Left forelimb (tissue), 1 donor: ENCODE measurements at regions not wholly inside any gene's neighbourhood (a gene's known extent, or its start where the extent isn't known, plus 50 kb on each side); places are given as distances from the start of the nearest gene placed in this dataset.

ENCODE experiments used
- DNase-seq: peaks from one replicate; pipeline ENCODE4 v3.0.0-alpha.2; 2018; ENCODE audit warnings: low spot score

DNA sequence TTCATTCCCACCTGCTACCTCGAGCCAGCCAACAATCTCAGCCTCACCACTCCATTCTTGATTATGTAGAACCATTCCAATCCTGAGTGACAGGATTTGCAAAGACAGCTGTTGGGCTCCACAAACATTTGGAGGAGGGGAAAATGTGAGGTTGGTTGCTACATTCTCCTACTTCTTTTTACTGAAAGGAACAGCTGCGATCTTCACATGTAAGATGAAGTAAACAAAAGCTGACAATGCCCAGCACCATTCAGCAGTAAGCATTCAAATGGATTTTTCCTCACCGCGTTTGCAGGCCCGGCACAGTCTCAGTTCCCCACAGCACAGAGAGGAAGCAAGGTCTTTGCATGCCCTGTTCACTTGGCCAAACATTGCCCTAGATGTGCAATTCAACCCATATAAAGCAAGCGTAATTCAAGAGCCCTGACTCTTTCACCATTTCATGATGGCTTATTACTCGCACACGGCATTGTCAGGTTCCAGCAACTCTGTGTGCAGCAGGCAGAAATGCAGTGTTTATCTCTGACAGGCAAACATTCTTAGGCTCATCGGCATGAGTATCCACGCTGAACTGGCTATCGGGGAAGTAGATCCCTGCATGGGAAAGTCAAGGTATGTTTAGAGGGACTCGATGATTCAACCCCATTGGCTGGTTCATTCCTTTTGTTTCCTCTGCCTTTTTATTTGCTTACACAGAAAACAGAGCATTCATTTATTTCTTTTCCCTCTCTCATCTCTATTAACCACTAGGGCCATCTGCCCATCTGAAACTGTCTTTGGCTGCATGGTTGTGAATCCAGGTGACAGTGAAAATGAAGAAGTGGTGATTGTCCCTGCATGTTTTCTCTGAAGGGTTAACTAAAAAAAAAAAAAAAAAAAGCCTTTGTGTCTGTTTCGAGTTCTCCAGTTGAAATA is 236.1 kb upstream of the PLEKHG7 start:
- no peak for DNase-seq

DNA sequence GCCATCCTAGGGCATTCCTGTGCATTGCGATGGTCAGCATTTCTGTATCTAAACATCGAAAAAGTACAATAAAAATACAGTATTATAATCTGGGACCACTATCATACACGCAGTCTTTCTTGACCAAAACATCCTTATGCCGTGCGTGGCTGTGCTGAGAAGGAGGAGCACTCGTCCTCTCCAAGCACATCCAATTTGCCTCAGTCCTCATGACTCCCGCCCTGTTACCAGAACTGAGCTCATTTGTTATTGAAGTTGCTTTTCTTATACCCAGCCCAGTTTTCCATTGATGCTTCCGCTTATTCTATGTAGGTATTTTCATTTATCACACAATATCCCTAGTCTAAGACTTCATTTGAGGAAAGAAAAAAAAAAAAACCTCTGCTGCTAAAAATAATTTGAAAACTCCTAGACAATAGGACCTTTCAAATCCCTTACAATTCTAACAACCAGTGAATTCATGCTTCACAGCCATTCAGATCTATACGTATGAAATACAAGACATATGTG is 236.9 kb upstream of the PLEKHG7 start:
- no peak for DNase-seq

DNA sequence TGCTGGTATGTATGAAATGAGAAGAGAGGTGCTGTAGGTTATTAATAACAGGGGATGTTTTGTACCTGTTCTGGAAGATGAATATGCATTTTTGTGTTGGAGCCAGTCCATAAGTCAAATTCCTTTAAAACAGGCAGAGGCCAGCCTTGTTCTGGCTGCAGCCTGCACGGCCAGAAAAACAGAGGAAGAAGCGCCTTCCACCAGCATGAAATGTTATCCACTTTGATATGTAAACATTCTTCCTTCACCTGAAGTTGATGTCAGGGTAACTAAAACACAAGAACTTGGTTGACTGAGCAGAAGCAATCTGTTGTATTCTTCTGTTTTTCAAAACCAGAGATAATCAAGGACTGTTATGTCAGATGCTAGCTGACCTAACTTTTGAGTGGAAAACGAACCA is 237.9 kb upstream of the PLEKHG7 start:
- no peak for DNase-seq

DNA sequence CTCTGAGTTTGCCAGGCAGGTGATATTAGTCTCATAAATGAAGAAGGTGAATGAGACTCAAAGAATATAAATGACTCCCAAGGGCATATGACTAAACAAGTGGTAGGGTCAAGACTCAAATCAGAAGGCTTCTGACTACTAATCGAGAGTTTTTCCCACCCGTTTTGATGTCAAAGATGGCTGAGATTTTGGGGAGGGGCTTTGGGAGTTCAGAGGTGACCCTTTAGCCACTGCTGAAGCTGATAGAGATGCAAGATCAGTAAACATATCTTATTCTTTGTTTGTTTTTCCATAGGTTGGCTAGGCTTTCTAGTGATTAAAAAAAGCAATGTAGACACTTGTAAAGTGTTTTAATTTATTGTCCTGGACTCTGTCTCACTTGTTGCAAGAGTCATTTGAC is 239.6 kb upstream of the PLEKHG7 start:
- no peak for DNase-seq

DNA sequence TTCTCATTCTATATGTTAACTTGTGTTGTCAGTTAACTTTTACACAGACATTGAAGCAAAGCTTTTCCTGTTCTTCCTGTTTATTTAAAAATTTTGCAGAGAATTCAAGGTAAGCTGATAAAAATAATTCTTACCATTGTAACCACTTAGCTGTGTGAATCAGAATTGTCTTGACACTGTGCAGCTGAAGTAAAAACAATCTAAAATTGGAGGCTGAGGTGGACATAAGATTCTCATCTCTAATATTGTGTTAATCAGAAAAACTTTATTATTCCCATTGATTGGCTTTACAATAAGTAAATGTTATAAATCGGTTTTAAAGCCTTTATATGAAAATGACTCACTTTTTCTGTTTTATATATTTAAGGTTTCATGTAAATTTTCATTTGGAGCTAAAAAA is 240.3 kb upstream of the PLEKHG7 start:
- DNase-seq: no peak

- no peak for DNase-seq
Observed at GRCh38 chr12:92462049-92462448, 240.7 kb upstream of the PLEKHG7 start.

DNA sequence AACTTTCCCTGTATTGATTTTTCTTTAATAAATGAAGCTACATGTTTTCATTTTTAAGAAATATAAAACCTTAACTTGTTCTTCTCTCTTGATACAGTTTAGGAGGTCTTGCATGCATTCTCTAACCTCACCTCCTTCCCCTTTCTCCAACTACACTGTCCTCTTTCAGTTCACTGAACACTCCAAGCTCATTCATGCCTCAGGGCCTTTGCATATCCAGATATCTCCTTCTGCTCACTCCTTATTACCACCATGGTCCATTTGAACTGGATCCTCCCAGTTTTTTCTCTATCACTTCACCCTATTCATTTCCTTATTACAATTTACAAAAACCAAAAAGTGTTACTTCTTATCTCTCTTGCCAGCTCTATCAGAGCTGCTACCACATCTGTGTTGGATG is 242.9 kb upstream of the PLEKHG7 start:
- DNase-seq: no peak

DNA sequence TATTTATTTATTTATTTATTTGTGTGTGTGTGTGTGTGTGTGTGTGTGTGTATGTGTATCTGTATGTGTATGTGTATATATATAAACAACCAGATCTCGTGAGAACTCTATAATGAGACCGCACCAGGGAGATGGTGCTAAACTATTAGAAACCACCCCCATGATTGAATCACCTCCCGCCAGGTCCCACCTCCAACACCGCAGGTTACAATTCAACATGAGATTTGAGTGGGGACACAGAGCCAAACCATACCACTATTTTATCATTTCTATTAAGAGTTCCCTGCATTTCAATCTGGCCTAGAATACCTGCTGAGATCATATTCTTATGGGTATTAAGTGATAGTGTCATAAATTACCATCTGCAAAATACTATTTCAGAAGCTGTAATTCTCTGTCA is 243.8 kb upstream of the PLEKHG7 start:
- no peak for DNase-seq

GRCh38 chr12:92457458-92458180 is 245.2 kb upstream of the PLEKHG7 start:
- DNase-seq: no peak

GRCh38 chr12:92452763-92453162 is 250.0 kb upstream of the PLEKHG7 start:
- DNase-seq: no peak

DNA sequence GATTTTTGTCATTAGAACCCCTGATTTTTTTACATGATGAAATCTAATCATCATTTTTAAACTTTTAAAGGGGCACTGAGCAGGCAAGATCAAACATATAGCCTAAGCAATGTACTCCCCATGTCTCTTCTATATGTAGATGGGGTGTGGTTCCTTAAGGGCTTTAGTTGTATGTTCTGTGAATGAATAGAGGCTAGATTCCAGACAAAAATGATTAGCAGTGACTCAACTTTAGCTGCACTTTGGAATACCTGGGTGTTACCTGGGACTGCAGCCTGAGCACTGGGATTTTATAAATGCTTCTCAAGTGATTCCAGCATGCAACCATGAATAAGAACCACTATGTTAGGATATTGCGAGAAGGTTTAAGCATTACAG is 256.7 kb upstream of the PLEKHG7 start:
- no peak for DNase-seq

DNA sequence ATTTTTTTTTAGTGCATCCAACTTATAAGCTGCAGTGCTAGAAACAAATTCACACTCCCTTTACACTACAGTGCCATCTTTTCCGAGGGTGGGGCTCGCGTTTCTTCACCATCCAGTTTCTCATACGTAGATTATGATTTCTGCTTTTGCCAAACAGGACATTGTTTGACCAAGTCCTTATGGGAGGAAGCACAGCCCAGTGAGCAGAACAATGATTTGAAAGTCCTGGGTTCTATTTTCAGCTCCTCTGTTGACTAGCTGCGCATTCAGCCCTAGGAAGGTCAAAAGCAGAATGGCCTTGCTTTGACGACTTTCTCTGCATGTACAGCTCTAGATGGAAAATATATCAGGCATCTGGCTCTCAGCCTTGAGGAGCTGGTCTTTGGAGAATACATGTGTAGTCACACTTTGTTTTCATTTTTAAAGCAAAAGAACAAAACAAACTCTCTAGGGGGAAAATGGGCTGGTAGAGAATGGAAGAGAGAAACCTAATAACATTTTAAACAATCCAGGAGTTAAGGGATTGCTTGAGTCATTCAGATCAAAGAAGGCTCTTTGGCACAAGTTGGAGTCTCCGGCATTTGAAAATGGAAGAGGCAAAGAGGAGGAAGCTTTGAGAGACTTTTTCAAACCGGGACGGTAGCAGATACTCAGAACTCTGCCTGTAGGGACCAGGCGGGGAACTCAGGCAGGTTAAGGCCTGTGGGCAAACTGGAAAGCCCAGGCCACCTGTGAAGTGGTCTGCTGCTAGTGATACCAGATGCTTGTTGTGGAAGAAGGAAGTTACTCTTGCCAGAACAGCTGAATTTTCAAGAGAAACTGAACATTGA is 257.3 kb upstream of the PLEKHG7 start:
- no peak for DNase-seq

DNA sequence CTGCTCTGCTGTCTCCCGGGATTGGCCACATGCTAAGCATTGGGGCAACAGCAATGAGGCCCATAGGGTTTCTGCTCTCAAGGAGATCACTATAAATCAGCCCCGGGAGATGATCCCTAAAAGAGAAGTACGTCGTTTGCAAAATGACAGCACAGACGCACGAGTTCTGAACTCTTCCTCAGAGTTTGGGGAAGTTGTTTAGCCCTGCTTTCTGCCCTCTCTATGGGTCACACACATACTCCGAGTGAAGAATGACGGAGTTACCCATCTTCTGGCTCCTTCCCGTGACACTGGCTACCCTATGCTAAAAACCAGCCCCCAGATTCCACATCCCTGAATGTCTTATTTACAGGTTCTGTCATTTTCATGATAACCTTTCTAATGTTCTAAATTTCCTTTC is 258.0 kb upstream of the PLEKHG7 start:
- DNase-seq: no peak

GRCh38 chr12:92442782-92443181 is 260.0 kb upstream of the PLEKHG7 start:
- no peak for DNase-seq

- no peak for DNase-seq
Observed at GRCh38 chr12:92440072-92440471, 262.7 kb upstream of the PLEKHG7 start.

GRCh38 chr12:92439420-92439805 is 263.4 kb upstream of the PLEKHG7 start:
- no peak for DNase-seq

DNA sequence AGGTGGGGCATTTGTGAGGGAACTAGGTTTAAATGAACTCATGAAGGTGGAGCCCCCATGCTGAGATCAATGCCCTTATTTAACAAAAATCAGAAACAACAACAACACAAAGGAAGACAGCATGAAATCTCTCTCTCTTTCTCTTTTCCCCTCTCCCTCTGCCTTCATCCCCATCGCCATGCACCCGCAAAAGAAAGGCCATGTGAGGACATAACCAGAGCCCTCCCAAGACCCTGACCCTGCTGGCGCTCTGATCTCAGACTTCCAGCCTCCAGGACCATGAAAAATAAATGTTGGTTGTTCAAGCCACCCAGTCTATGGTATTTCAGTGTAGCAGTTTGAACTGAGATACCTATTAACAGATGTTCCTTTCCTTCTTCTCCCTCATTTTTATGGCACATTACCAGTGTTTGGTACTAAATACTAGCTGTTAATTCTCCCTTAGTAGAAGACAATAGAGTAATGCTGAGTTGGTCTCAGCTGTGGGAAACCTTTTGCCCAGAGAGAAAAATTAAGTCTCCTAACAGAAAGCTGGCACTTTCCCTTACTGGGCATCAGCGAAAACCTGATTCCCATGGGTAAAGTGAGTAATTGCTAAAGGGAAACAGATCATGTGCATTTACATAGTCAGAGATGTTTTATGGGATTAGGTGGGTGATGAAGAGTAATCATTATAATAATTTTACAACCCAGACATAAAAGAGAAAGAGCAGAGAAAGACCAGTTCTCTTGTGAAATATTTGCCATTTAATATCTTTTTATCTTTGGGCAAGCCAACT is 264.0 kb upstream of the PLEKHG7 start:
- DNase-seq: no peak

DNA sequence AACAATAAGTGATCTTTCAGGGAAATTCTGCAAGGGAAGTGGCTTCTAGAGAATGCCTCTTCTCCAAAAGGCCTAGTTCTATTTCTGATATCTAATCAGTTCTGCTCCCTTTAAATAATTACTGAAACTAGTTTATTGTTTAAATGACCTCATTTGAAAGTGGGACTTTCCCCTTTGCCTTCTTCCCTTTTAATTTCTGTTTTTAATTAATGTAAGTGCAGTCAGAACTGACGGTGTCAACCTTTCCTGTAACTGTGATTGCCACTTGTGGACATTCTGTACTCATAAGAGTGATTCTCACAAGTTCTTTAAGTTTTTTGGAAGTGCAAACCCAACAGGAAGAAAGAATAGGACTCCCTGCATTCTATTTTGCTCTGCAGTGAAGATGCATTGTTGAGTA is 265.3 kb upstream of the PLEKHG7 start:
- no peak for DNase-seq

DNA sequence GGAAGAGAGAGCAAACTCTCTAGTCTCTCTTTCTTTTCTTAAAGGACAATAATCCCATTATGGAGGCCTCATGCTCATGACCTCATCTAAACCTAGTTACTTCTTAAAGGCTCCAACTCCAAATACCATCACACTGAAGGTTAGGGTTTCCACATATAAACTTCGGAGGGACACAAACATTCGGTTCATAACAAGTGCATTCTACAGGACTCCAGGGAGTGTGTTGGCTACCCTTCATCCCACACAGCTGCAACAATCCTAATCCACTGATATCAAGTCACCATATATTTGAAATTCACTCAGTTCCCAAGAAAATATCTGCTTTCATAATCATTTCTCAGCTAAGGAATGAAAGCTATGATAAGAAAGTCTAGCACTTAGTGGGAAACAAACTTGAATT is 265.9 kb upstream of the PLEKHG7 start:
- no peak for DNase-seq

DNA sequence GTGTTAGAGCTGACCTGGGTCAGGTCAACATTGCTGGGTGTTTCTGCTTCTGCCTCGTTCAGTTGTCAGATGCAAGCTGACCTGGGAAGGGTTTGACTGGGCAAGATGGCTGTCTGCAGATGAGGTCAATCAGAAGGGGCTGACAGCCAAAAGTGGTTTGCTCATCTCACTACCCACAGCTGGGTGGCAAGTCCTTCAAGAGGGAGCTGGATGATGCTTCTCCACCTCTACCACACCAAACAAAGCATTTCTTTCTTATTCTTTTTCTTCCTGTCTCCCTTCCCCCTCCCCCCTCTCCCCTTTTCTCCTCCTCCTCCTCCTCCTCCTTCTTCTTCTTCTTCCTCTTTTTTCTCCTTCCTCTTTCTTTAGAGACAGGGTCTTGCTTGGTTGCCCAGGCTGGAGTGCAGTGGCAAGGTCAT is 268.2 kb upstream of the PLEKHG7 start:
- no peak for DNase-seq

GRCh38 chr12:92432724-92433441 is 269.9 kb upstream of the PLEKHG7 start:
- no peak for DNase-seq
